ENCODE measurements at regions not wholly inside any gene's neighbourhood (a gene's known extent, or its start where the extent isn't known, plus 50 kb on each side); places are given as distances from the start of the nearest gene placed in this dataset.

- H3K9ac ChIP-seq (ENCODE audit: low read depth in 1 of 2, low read length in 2 of 2), result no peak overlapping the region
- no peaks in the 10 kb centered on the region for H3K4me1 ChIP-seq (ENCODE audit: control insufficient read depth in 1 of 2, insufficient read depth in 2 of 2, low read length in 2 of 2)
- peaks cover 59 to 65% of the 10 kb centered on the region in 2 donors for H3K27me3 ChIP-seq (ENCODE audit: control insufficient read depth in 1 of 2, insufficient read depth in 2 of 2, low read length in 2 of 2)
- no peak overlapping the region for H3K27ac ChIP-seq (ENCODE audit: low read depth, low read length)
- H3K36me3 ChIP-seq (ENCODE audit: control insufficient read depth in 1 of 2, insufficient read depth in 2 of 2, low read length in 2 of 2), result no peaks in the 10 kb centered on the region
- H3K4me3 ChIP-seq (ENCODE audit: low read depth in 1 of 2, low read length in 2 of 2), result no peak overlapping the region
- H3K9me3 ChIP-seq (ENCODE audit: control insufficient read depth in 1 of 2, low read length in 2 of 2), result no peaks in the 10 kb centered on the region
Measured at GRCh38 chr10:100653238-100653956, 92.0 kb upstream of the PAX2 start.

- peaks cover 62 to 65% of the 10 kb centered on the region in 2 donors for H3K27me3 ChIP-seq (ENCODE audit: control insufficient read depth in 1 of 2, insufficient read depth in 2 of 2, low read length in 2 of 2)
- H3K36me3 ChIP-seq (ENCODE audit: control insufficient read depth in 1 of 2, insufficient read depth in 2 of 2, low read length in 2 of 2), result no peaks in the 10 kb centered on the region
- no peak overlapping the region for H3K4me3 ChIP-seq (ENCODE audit: low read depth in 1 of 2, low read length in 2 of 2)
- H3K4me1 ChIP-seq (ENCODE audit: control insufficient read depth in 1 of 2, insufficient read depth in 2 of 2, low read length in 2 of 2), result no peaks in the 10 kb centered on the region
- H3K9me3 ChIP-seq (ENCODE audit: control insufficient read depth in 1 of 2, low read length in 2 of 2), result no peaks in the 10 kb centered on the region
- no peak overlapping the region for H3K9ac ChIP-seq (ENCODE audit: low read depth in 1 of 2, low read length in 2 of 2)
- no peak overlapping the region for H3K27ac ChIP-seq (ENCODE audit: low read depth, low read length)
Measured at GRCh38 chr10:100653957-100654781, 91.2 kb upstream of the PAX2 start.

- H3K4me3 ChIP-seq (ENCODE audit: low read depth in 1 of 2, low read length in 2 of 2), result no peak overlapping the region
- no peaks in the 10 kb centered on the region for H3K36me3 ChIP-seq (ENCODE audit: control insufficient read depth in 1 of 2, insufficient read depth in 2 of 2, low read length in 2 of 2)
- no peak overlapping the region for H3K9ac ChIP-seq (ENCODE audit: low read depth in 1 of 2, low read length in 2 of 2)
- no peaks in the 10 kb centered on the region for H3K4me1 ChIP-seq (ENCODE audit: control insufficient read depth in 1 of 2, insufficient read depth in 2 of 2, low read length in 2 of 2)
- H3K27me3 ChIP-seq (ENCODE audit: control insufficient read depth in 1 of 2, insufficient read depth in 2 of 2, low read length in 2 of 2), result peaks cover 66 to 70% of the 10 kb centered on the region in 2 donors
- no peaks in the 10 kb centered on the region for H3K9me3 ChIP-seq (ENCODE audit: control insufficient read depth in 1 of 2, low read length in 2 of 2)
- no peak overlapping the region for H3K27ac ChIP-seq (ENCODE audit: low read depth, low read length)
Measured at GRCh38 chr10:100654782-100655325, 90.5 kb upstream of the PAX2 start.

- H3K9me3 ChIP-seq (ENCODE audit: control insufficient read depth in 1 of 2, low read length in 2 of 2), result no peaks in the 10 kb centered on the region
- H3K9ac ChIP-seq (ENCODE audit: low read depth in 1 of 2, low read length in 2 of 2), result no peak overlapping the region
- H3K4me3 ChIP-seq (ENCODE audit: low read depth in 1 of 2, low read length in 2 of 2), result no peak overlapping the region
- no peak overlapping the region for H3K27ac ChIP-seq (ENCODE audit: low read depth, low read length)
- peaks cover 70 to 71% of the 10 kb centered on the region in 2 donors for H3K27me3 ChIP-seq (ENCODE audit: control insufficient read depth in 1 of 2, insufficient read depth in 2 of 2, low read length in 2 of 2)
- H3K4me1 ChIP-seq (ENCODE audit: control insufficient read depth in 1 of 2, insufficient read depth in 2 of 2, low read length in 2 of 2), result no peaks in the 10 kb centered on the region
- no peaks in the 10 kb centered on the region for H3K36me3 ChIP-seq (ENCODE audit: control insufficient read depth in 1 of 2, insufficient read depth in 2 of 2, low read length in 2 of 2)
Measured at GRCh38 chr10:100655326-100655759, 90.0 kb upstream of the PAX2 start.

GRCh38 chr10:100655760-100656421 lies 89.5 kb upstream of the PAX2 start:
- H3K9ac ChIP-seq (ENCODE audit: low read depth in 1 of 2, low read length in 2 of 2), result no peak overlapping the region
- H3K27me3 ChIP-seq (ENCODE audit: control insufficient read depth in 1 of 2, insufficient read depth in 2 of 2, low read length in 2 of 2), result peaks cover 71 to 75% of the 10 kb centered on the region in 2 donors
- no peak overlapping the region for H3K4me3 ChIP-seq (ENCODE audit: low read depth in 1 of 2, low read length in 2 of 2)
- no peaks in the 10 kb centered on the region for H3K9me3 ChIP-seq (ENCODE audit: control insufficient read depth in 1 of 2, low read length in 2 of 2)
- H3K27ac ChIP-seq (ENCODE audit: low read depth, low read length), result no peak overlapping the region
- H3K4me1 ChIP-seq (ENCODE audit: control insufficient read depth in 1 of 2, insufficient read depth in 2 of 2, low read length in 2 of 2), result no peaks in the 10 kb centered on the region
- H3K36me3 ChIP-seq (ENCODE audit: control insufficient read depth in 1 of 2, insufficient read depth in 2 of 2, low read length in 2 of 2), result no peaks in the 10 kb centered on the region

GRCh38 chr10:100656454-100656853 lies 88.9 kb upstream of the PAX2 start:
- Histone ChIP-seq H3K27me3 (ENCODE audit: control insufficient read depth in 1 of 2, insufficient read depth in 2 of 2, low read length in 2 of 2) (peaks cover 74 to 79% of the 10 kb centered on the region in 2 donors), H3K4me1 (ENCODE audit: control insufficient read depth in 1 of 2, insufficient read depth in 2 of 2, low read length in 2 of 2) (no peaks in the 10 kb centered on the region), H3K9me3 (ENCODE audit: control insufficient read depth in 1 of 2, low read length in 2 of 2) (no peaks in the 10 kb centered on the region), H3K27ac (ENCODE audit: low read depth, low read length) (no peak overlapping the region), H3K4me3 (ENCODE audit: low read depth in 1 of 2, low read length in 2 of 2) (no peak overlapping the region), H3K36me3 (ENCODE audit: control insufficient read depth in 1 of 2, insufficient read depth in 2 of 2, low read length in 2 of 2) (no peaks in the 10 kb centered on the region), H3K9ac (ENCODE audit: low read depth in 1 of 2, low read length in 2 of 2) (no peak overlapping the region)

- Histone ChIP-seq H3K27me3 (ENCODE audit: control insufficient read depth in 1 of 2, insufficient read depth in 2 of 2, low read length in 2 of 2) (peaks cover 72 to 77% of the 10 kb centered on the region in 2 donors), H3K9ac (ENCODE audit: low read depth in 1 of 2, low read length in 2 of 2) (no peak overlapping the region), H3K9me3 (ENCODE audit: control insufficient read depth in 1 of 2, low read length in 2 of 2) (no peaks in the 10 kb centered on the region), H3K4me1 (ENCODE audit: control insufficient read depth in 1 of 2, insufficient read depth in 2 of 2, low read length in 2 of 2) (no peaks in the 10 kb centered on the region), H3K36me3 (ENCODE audit: control insufficient read depth in 1 of 2, insufficient read depth in 2 of 2, low read length in 2 of 2) (no peaks in the 10 kb centered on the region), H3K27ac (ENCODE audit: low read depth, low read length) (no peak overlapping the region), H3K4me3 (ENCODE audit: low read depth in 1 of 2, low read length in 2 of 2) (no peak overlapping the region)
Measured at GRCh38 chr10:100658269-100658668, 87.1 kb upstream of the PAX2 start.

GRCh38 chr10:100659361-100660098 lies 85.9 kb upstream of the PAX2 start:
- H3K36me3 ChIP-seq (ENCODE audit: control insufficient read depth in 1 of 2, insufficient read depth in 2 of 2, low read length in 2 of 2), result no peaks in the 10 kb centered on the region
- H3K9me3 ChIP-seq (ENCODE audit: control insufficient read depth in 1 of 2, low read length in 2 of 2), result no peaks in the 10 kb centered on the region
- no peaks in the 10 kb centered on the region for H3K4me1 ChIP-seq (ENCODE audit: control insufficient read depth in 1 of 2, insufficient read depth in 2 of 2, low read length in 2 of 2)
- peaks cover 68 to 70% of the 10 kb centered on the region in 2 donors for H3K27me3 ChIP-seq (ENCODE audit: control insufficient read depth in 1 of 2, insufficient read depth in 2 of 2, low read length in 2 of 2)
- H3K27ac ChIP-seq (ENCODE audit: low read depth, low read length), result no peak overlapping the region
- H3K9ac ChIP-seq (ENCODE audit: low read depth in 1 of 2, low read length in 2 of 2), result no peak overlapping the region
- H3K4me3 ChIP-seq (ENCODE audit: low read depth in 1 of 2, low read length in 2 of 2), result no peak overlapping the region

- Histone ChIP-seq H3K9me3 (ENCODE audit: control insufficient read depth in 1 of 2, low read length in 2 of 2) (no peaks in the 10 kb centered on the region), H3K4me1 (ENCODE audit: control insufficient read depth in 1 of 2, insufficient read depth in 2 of 2, low read length in 2 of 2) (no peaks in the 10 kb centered on the region), H3K4me3 (ENCODE audit: low read depth in 1 of 2, low read length in 2 of 2) (no peak overlapping the region), H3K9ac (ENCODE audit: low read depth in 1 of 2, low read length in 2 of 2) (no peak overlapping the region), H3K27me3 (ENCODE audit: control insufficient read depth in 1 of 2, insufficient read depth in 2 of 2, low read length in 2 of 2) (peaks cover 62 to 69% of the 10 kb centered on the region in 2 donors), H3K36me3 (ENCODE audit: control insufficient read depth in 1 of 2, insufficient read depth in 2 of 2, low read length in 2 of 2) (no peaks in the 10 kb centered on the region), H3K27ac (ENCODE audit: low read depth, low read length) (no peak overlapping the region)
Measured at GRCh38 chr10:100660365-100660764, 85.0 kb upstream of the PAX2 start.
